Caco-2 (cell line): ENCODE measurements at regions not wholly inside any gene's neighbourhood (a gene's known extent, or its start where the extent isn't known, plus 50 kb on each side); places are given as distances from the start of the nearest gene placed in this dataset.

Source experiments
- BruUV-seq: library from RNA; stranded (reverse); fragments of 400-500 nt; replicated peaks from 2 replicates; lab custom pipeline; 2021; lab: Mats Ljungman, UMichigan
- CTCF ChIA-PET: fragments of 300-600 bp; sonication (Branson Sonifier 250); formaldehyde crosslinking; loops from one replicate; lab custom pipeline; 2022; ENCODE audit warnings: antibody characterized with exemption; lab: Charles Lee
- POLR2A ChIA-PET: fragments of 300-600 bp; sonication (Branson Sonifier 250); formaldehyde crosslinking; loops from one replicate; lab custom pipeline; 2022; ENCODE audit warnings: antibody characterized with exemption; lab: Charles Lee
- DNase-seq, 2 experiments: peaks; one replicate each; pipeline versions ENCODE4 v3.0.0 to v3.0.0-alpha.2; 2020 to 2022
- H3K27me3 ChIP-seq: replicated peaks from 2 replicates; pipeline ENCODE4 v1.6.0; 2011; ENCODE audit warnings: low read length; ENCODE audit not compliant: control insufficient read depth, insufficient read depth
- H3K36me3 ChIP-seq: 2 replicates; pipeline ENCODE4 v1.5.1; 2011; ENCODE audit warnings: low read length; ENCODE audit not compliant: control insufficient read depth, insufficient read depth
- H3K4me1 ChIP-seq: fragments of 250-450 bp; sonication (Bioruptor Pico); 2 replicates; pipeline ENCODE4 v1.5.1; 2020; ENCODE audit warnings: mild to moderate bottlenecking
- H3K4me3 ChIP-seq: 2 replicates; pipeline ENCODE4 v1.5.1; 2011; ENCODE audit warnings: low read depth, mild to moderate bottlenecking, control low read depth, low read length
- H3K9me3 ChIP-seq: fragments of 250-450 bp; sonication (Bioruptor Pico); 2 replicates; pipeline ENCODE4 v1.5.1; 2020; ENCODE audit warnings: mild to moderate bottlenecking, moderate library complexity
- H3K27ac Mint-ChIP-seq: one replicate; pipeline ENCODE4 v1.8.0; 2022; ENCODE audit warnings: mixed read lengths; ENCODE audit not compliant: unreplicated experiment
- H3K27me3 Mint-ChIP-seq: one replicate; pipeline ENCODE4 v1.8.0; 2022; ENCODE audit warnings: mixed read lengths; ENCODE audit not compliant: insufficient read depth, unreplicated experiment
- H3K36me3 Mint-ChIP-seq: one replicate; pipeline ENCODE4 v1.8.0; 2022; ENCODE audit warnings: mild to moderate bottlenecking, mixed read lengths; ENCODE audit not compliant: insufficient read depth, unreplicated experiment
- H3K4me1 Mint-ChIP-seq: one replicate; pipeline ENCODE4 v1.8.0; 2022; ENCODE audit warnings: low read depth, mixed read lengths; ENCODE audit not compliant: unreplicated experiment
- H3K4me3 Mint-ChIP-seq: one replicate; pipeline ENCODE4 v1.8.0; 2022; ENCODE audit warnings: mild to moderate bottlenecking, moderate library complexity, mixed read lengths; ENCODE audit not compliant: unreplicated experiment
- H3K9me3 Mint-ChIP-seq: one replicate; pipeline ENCODE4 v1.8.0; 2022; ENCODE audit warnings: mixed read lengths; ENCODE audit not compliant: unreplicated experiment
- CTCF ChIP-seq, 2 experiments: fragments of 200-600 bp in 1 of 2; IDR thresholded peaks; 1 replicate in 1 of 2; 2 replicates in 1 of 2; pipeline versions ENCODE4 v1.5.1 to v1.8.0; 2011 to 2022; ENCODE audit warnings: antibody characterized with exemption in 1 of 2, control low read depth in 1 of 2, inconsistent platforms in 1 of 2, low read depth in 1 of 2, low read length in 1 of 2, mild to moderate bottlenecking in 1 of 2, moderate library complexity in 1 of 2; ENCODE audit not compliant: insufficient read depth in 1 of 2, severe bottlenecking in 1 of 2, unreplicated experiment in 1 of 2
- intact Hi-C: fragments of 100-400 bp; cut with micrococcal nuclease; formaldehyde crosslinking; loops from one replicate; pipeline ENCODE4 v1.10.0; 2022; ENCODE audit not compliant: unreplicated experiment

- no peak overlapping the region for H3K27ac Mint-ChIP-seq
- no peaks in the 10 kb centered on the region for H3K36me3 ChIP-seq
- H3K27me3 Mint-ChIP-seq, result no peaks in the 10 kb centered on the region
- no peaks in the 10 kb centered on the region for H3K27me3 ChIP-seq
- POLR2A ChIA-PET, result no interaction called here
- no peak overlapping the region for H3K4me3 Mint-ChIP-seq
- intact Hi-C loops, result no loop called here
- CTCF ChIA-PET, result no interaction called here
- no peaks in the 10 kb centered on the region for H3K9me3 Mint-ChIP-seq
- no peaks in the 10 kb centered on the region for H3K36me3 Mint-ChIP-seq
- no peak overlapping the region for H3K4me3 ChIP-seq
- no peak for DNase-seq
- H3K4me1 Mint-ChIP-seq, result no peaks in the 10 kb centered on the region
- H3K4me1 ChIP-seq, result no peaks in the 10 kb centered on the region
- no TSS peak for BruUV-seq
- H3K9me3 ChIP-seq, result no peaks in the 10 kb centered on the region
- no peak for TF ChIP-seq CTCF (IDR thresholded peaks at IDR 0.05; ENCODE audit: insufficient read depth in 1 of 2, low read depth in 1 of 2, low read length in 1 of 2, severe bottlenecking in 1 of 2, unreplicated experiment in 1 of 2)
Measured at GRCh38 chr16:59743504-59743903, 1009.4 kb upstream of the GOT2 start.

DNA sequence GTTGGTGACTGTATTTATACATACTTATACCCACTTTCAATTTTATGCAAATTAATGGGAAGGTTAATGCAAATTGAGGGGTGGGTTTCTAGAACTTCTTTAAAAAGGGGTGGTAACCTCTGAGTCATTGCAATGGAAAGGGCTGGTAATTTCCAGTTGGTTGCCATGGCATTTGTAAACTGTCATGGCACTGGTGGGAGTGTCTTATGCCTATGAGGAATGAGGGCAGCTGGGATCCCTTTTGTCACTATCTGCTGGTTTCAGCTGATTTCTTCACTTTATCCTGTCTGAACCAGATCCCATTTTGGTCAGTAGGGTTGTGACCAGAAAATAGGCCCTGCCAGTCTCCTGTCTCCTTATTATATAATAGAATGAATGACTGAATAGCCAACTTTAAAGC is 1006.7 kb upstream of the GOT2 start:
- no peak for DNase-seq
- H3K36me3 Mint-ChIP-seq, result no peaks in the 10 kb centered on the region
- Histone ChIP-seq H3K4me1 (no peaks in the 10 kb centered on the region), H3K4me3 (no peak overlapping the region), H3K9me3 (no peaks in the 10 kb centered on the region), H3K36me3 (no peaks in the 10 kb centered on the region), H3K27me3 (no peaks in the 10 kb centered on the region)
- ChIA-PET CTCF (no interaction called here), POLR2A (no interaction called here)
- no peak for TF ChIP-seq CTCF (IDR thresholded peaks at IDR 0.05; ENCODE audit: insufficient read depth in 1 of 2, low read depth in 1 of 2, low read length in 1 of 2, severe bottlenecking in 1 of 2, unreplicated experiment in 1 of 2)
- H3K27ac Mint-ChIP-seq, result no peak overlapping the region
- no peaks in the 10 kb centered on the region for H3K27me3 Mint-ChIP-seq
- H3K9me3 Mint-ChIP-seq, result no peaks in the 10 kb centered on the region
- H3K4me3 Mint-ChIP-seq, result no peak overlapping the region
- H3K4me1 Mint-ChIP-seq, result no peaks in the 10 kb centered on the region
- intact Hi-C loops, result no loop called here
- BruUV-seq, result no TSS peak

DNA sequence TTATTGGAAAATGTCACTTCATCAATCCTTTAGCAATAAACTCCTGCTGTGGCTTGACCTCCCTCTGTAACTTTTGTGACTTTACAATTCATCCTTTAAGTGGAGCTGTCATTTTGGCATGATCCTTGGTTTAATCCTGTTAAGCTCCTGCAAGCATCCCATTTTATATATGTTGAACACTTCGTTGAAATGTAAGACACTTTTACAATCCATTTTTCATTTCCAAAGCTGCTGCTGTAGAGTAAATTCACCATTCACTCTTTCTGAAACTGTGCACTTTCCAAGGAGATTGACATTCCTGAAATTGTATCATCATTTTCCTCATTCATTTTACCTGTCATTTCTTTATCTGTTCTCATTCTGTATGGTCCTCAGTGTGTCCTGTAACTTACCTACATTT is 1003.2 kb upstream of the GOT2 start:
- CTCF ChIA-PET, result no interaction called here
- DNase-seq, result no peak
- Mint-ChIP-seq H3K4me3 (no peak overlapping the region), H3K36me3 (no peaks in the 10 kb centered on the region), H3K27ac (no peak overlapping the region), H3K27me3 (no peaks in the 10 kb centered on the region), H3K9me3 (no peaks in the 10 kb centered on the region), H3K4me1 (no peaks in the 10 kb centered on the region)
- no peak overlapping the region for H3K4me3 ChIP-seq
- H3K4me1 ChIP-seq, result no peaks in the 10 kb centered on the region
- no peaks in the 10 kb centered on the region for H3K27me3 ChIP-seq
- no peaks in the 10 kb centered on the region for H3K36me3 ChIP-seq
- intact Hi-C loops, result no loop called here
- BruUV-seq, result no TSS peak
- TF ChIP-seq CTCF (IDR thresholded peaks at IDR 0.05; ENCODE audit: insufficient read depth in 1 of 2, low read depth in 1 of 2, low read length in 1 of 2, severe bottlenecking in 1 of 2, unreplicated experiment in 1 of 2), result no peak
- H3K9me3 ChIP-seq, result no peaks in the 10 kb centered on the region
- POLR2A ChIA-PET, result no interaction called here
